Smooth muscle cell (in vitro differentiated cells): ENCODE measurements at regions not wholly inside any gene's neighbourhood (a gene's known extent, or its start where the extent isn't known, plus 50 kb on each side); places are given as distances from the start of the nearest gene placed in this dataset.

Source experiments
- DNase-seq: peaks from one replicate; lab custom pipeline; 2025; ENCODE audit not compliant: unreplicated experiment; lab: John Stamatoyannopoulos, UW
- H2AFZ ChIP-seq: fragments of 200-600 bp; sonication (generic); 2 replicates; pipeline ENCODE4 v1.6.0; 2016; ENCODE audit warnings: antibody characterized with exemption, low read depth, mild to moderate bottlenecking
- H3F3A ChIP-seq: fragments of 200-600 bp; sonication (generic); 2 replicates; pipeline ENCODE4 v1.6.0; 2017; ENCODE audit warnings: antibody characterized with exemption, low read depth
- H3K27ac ChIP-seq: fragments of 200-600 bp; sonication (generic); 2 replicates; pipeline ENCODE4 v1.5.1; 2016; ENCODE audit warnings: low read depth, mild to moderate bottlenecking
- H3K27me3 ChIP-seq: fragments of 200-600 bp; sonication (generic); 2 replicates; pipeline ENCODE4 v1.6.1; 2016; ENCODE audit warnings: low read depth, mild to moderate bottlenecking
- H3K36me3 ChIP-seq: fragments of 200-600 bp; sonication (generic); 2 replicates; pipeline ENCODE4 v1.5.1; 2016; ENCODE audit warnings: low read depth
- H3K4me1 ChIP-seq: fragments of 200-600 bp; sonication (generic); 2 replicates; pipeline ENCODE4 v1.5.1; 2016; ENCODE audit warnings: low read depth
- H3K4me2 ChIP-seq: fragments of 200-600 bp; sonication (generic); 2 replicates; pipeline ENCODE4 v1.6.0; 2016; ENCODE audit warnings: mild to moderate bottlenecking
- H3K4me3 ChIP-seq: fragments of 200-600 bp; sonication (generic); 2 replicates; pipeline ENCODE4 v1.5.1; 2016; ENCODE audit warnings: mild to moderate bottlenecking
- H3K79me2 ChIP-seq: fragments of 200-600 bp; sonication (generic); 2 replicates; pipeline ENCODE4 v1.6.0; 2016; ENCODE audit warnings: low read depth, mild to moderate bottlenecking
- H3K9ac ChIP-seq: fragments of 200-600 bp; sonication (generic); 2 replicates; pipeline ENCODE4 v1.6.0; 2016; ENCODE audit warnings: low read depth
- H3K9me3 ChIP-seq: fragments of 200-600 bp; sonication (generic); replicated peaks from 2 replicates; pipeline ENCODE4 v1.5.1; 2016; ENCODE audit warnings: low read depth
- H4K20me1 ChIP-seq: fragments of 200-600 bp; sonication (generic); 2 replicates; pipeline ENCODE4 v1.6.0; 2016; ENCODE audit warnings: low read depth
- WGBS: methylation state at CpG from one replicate; pipeline ENCODE4 v1.1.7; 2016; ENCODE audit warnings: low lambda C conversion rate; 5-methylcytosine and 5-hydroxymethylcytosine counted together
- TF ChIP-seq, protein P1 (sequence below): fragments of 200-600 bp; sonication (generic); IDR thresholded peaks from 2 replicates; pipeline ENCODE4 v1.5.1; 2017; ENCODE audit warnings: borderline replicate concordance, mild to moderate bottlenecking, antibody characterized with exemption; ENCODE audit not compliant: insufficient read depth, poor library complexity, severe bottlenecking

DNA sequence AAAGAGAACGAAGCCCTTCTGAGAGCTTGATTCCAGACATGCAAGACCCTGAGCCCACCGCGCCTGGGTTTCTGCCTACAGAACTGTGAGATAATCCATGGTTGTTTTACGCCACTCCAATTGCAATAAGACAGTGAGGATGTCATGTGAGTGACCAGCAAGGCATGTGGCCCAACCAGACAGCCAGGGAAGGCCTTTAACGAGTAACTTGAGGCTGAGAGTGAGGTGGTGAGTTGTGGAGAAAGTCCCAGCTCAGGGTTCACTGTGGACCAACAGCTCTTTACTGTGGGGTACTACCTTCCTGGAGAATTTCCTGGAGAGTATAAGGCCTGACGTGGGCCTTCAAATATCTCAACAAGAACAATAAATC, 153.9 kb downstream of the ETS2 start:
- DNase-seq: no peak
- H3K9ac ChIP-seq: peak overlapping the region; percentile 57
- TF ChIP-seq, protein P1, sequence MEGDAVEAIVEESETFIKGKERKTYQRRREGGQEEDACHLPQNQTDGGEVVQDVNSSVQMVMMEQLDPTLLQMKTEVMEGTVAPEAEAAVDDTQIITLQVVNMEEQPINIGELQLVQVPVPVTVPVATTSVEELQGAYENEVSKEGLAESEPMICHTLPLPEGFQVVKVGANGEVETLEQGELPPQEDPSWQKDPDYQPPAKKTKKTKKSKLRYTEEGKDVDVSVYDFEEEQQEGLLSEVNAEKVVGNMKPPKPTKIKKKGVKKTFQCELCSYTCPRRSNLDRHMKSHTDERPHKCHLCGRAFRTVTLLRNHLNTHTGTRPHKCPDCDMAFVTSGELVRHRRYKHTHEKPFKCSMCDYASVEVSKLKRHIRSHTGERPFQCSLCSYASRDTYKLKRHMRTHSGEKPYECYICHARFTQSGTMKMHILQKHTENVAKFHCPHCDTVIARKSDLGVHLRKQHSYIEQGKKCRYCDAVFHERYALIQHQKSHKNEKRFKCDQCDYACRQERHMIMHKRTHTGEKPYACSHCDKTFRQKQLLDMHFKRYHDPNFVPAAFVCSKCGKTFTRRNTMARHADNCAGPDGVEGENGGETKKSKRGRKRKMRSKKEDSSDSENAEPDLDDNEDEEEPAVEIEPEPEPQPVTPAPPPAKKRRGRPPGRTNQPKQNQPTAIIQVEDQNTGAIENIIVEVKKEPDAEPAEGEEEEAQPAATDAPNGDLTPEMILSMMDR: no peak
- no peaks in the 10 kb centered on the region for H3K36me3 ChIP-seq
- no peaks in the 10 kb centered on the region for H3K79me2 ChIP-seq
- H3K4me1 ChIP-seq: peaks cover 12% of the 10 kb centered on the region
- H4K20me1 ChIP-seq: no peaks in the 10 kb centered on the region
- peak overlapping the region; percentile 92 for H3K27ac ChIP-seq
- no peak overlapping the region for H3K4me3 ChIP-seq
- no peaks in the 10 kb centered on the region for H3K9me3 ChIP-seq
- no peak overlapping the region for H2AFZ ChIP-seq
- H3F3A ChIP-seq: peaks cover 21% of the 10 kb centered on the region
- H3K27me3 ChIP-seq: no peaks in the 10 kb centered on the region
- peak overlapping the region; percentile 22 for H3K4me2 ChIP-seq
- 36% methylated on average over 6 of the region's 6 CpGs for WGBS

DNA sequence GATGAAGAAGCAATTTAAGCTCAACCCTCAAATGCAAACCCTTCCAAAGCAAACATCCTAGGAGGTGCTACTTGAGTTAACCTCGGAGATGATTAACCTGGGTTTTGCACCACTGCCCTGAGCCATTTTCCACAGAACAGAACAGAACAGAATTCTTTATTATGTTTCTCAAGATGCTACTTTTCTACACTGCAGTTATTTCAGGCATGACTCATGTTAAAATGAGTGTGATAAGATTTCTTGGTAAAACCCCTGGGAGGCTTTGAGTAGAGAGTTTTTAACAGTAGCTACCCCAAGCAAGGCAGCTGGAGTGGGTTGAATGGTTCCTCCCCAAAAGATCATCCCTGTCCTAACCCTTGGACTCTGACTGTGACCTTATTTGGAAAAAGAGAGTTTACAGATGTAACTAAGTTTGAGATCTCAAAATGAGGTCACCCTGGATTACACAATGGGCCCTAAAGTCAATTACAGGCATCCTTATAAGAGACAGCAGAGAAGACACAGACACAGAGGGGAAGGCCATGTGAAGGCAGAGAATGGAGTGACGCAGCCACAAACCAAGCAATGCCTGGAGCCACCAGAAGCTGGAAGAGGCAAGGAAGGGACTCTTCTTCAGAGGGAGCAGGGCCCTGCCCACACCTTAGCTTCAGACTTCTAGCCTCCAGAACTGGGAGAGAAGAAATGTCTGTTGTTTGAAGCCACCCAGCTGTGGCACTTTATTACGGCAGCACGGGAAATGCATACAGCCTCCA, 153.4 kb downstream of the ETS2 start:
- TF ChIP-seq, protein P1: no peak
- Histone ChIP-seq H3K4me3 (no peak overlapping the region), H3K79me2 (no peaks in the 10 kb centered on the region), H3K9ac (peak overlapping the region; percentile 57), H3K27ac (peak overlapping the region; percentile 92), H3K27me3 (no peaks in the 10 kb centered on the region), H3K36me3 (no peaks in the 10 kb centered on the region), H3K4me2 (peak overlapping the region; percentile 22), H3K9me3 (no peaks in the 10 kb centered on the region), H3F3A (peaks cover 21% of the 10 kb centered on the region), H4K20me1 (no peaks in the 10 kb centered on the region), H2AFZ (no peak overlapping the region), H3K4me1 (peaks cover 12% of the 10 kb centered on the region)
- 39% methylated on average over 4 of the region's 4 CpGs for WGBS
- no peak for DNase-seq

DNA sequence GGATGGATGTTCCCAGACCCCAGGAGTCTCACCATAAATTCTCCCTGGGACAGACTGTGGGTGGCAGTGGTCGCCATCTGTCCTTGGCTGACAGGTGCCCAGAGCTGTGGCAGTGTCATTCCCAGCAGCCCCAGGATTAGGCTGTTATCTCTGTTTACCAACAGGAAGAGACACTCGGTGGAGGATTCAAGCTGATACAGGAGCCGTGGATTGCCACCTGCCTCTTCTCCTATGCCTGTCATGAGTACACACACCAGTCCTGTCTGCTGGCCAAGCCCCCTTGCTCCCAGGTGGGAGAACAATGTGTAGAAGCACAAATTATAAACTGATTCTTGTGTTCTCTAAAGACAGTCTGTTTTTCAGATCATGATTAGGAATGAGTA, 152.6 kb downstream of the ETS2 start:
- Histone ChIP-seq H3K79me2 (no peaks in the 10 kb centered on the region), H3K9me3 (no peaks in the 10 kb centered on the region), H3K36me3 (no peaks in the 10 kb centered on the region), H3K27me3 (no peaks in the 10 kb centered on the region), H3F3A (peaks cover 21% of the 10 kb centered on the region), H4K20me1 (no peaks in the 10 kb centered on the region), H3K9ac (no peak overlapping the region), H2AFZ (no peak overlapping the region), H3K27ac (peak overlapping the region; percentile 92), H3K4me3 (no peak overlapping the region), H3K4me1 (peaks cover 12% of the 10 kb centered on the region), H3K4me2 (peak overlapping the region; percentile 22)
- no peak for DNase-seq
- TF ChIP-seq, protein P1: no peak
- WGBS: 48% methylated on average over 3 of the region's 3 CpGs
